GM18907 (cell line): ENCODE measurements at regions not wholly inside any gene's neighbourhood (a gene's known extent, or its start where the extent isn't known, plus 50 kb on each side); places are given as distances from the start of the nearest gene placed in this dataset.
"Not testable (repeated sequence)": the region's sequence is repeated elsewhere in the genome, so short reads cannot be mapped to it uniquely, and the experiment has no call there.

ENCODE experiments used
- ATAC-seq: cut with Tn5 transposase; IDR thresholded peaks from one replicate; pipeline ENCODE4 v1.9.1; 2021; ENCODE audit warnings: mild to moderate bottlenecking, moderate library complexity; ENCODE audit not compliant: unreplicated experiment

GRCh38 chr5:89071101-89071940 lies 188.3 kb upstream of the MEF2C start:
- peak; percentile 85 for ATAC-seq

GRCh38 chr5:89069591-89069990 lies 186.6 kb upstream of the MEF2C start:
- no peak for ATAC-seq

- ATAC-seq = no peak
These were observed 184.4 kb upstream of the MEF2C start for GRCh38 chr5:89067362-89067761.

GRCh38 chr5:89065919-89066318 lies 182.9 kb upstream of the MEF2C start:
- peak; percentile 88 for ATAC-seq

GRCh38 chr5:89064736-89065135 lies 181.8 kb upstream of the MEF2C start:
- ATAC-seq = no peak

GRCh38 chr5:89064054-89064453 lies 181.1 kb upstream of the MEF2C start:
- ATAC-seq = peak; percentile 78

- ATAC-seq = no peak
These were observed 177.8 kb upstream of the MEF2C start for GRCh38 chr5:89060768-89061167.

GRCh38 chr5:89059274-89059673 lies 176.3 kb upstream of the MEF2C start:
- no peak for ATAC-seq

- ATAC-seq = no peak
These were observed 172.7 kb upstream of the MEF2C start for GRCh38 chr5:89055695-89056085.

- ATAC-seq = no peak
These were observed 172.2 kb upstream of the MEF2C start for GRCh38 chr5:89055015-89055694.

- no peak for ATAC-seq
These were observed 170.6 kb upstream of the MEF2C start for GRCh38 chr5:89053547-89053946.

GRCh38 chr5:89050062-89050461 lies 167.1 kb upstream of the MEF2C start:
- not testable (repeated sequence) for ATAC-seq

GRCh38 chr5:89047571-89047970 lies 164.6 kb upstream of the MEF2C start:
- ATAC-seq = no peak

GRCh38 chr5:89045216-89045615 lies 162.2 kb upstream of the MEF2C start:
- no peak for ATAC-seq

GRCh38 chr5:89044674-89045200 lies 161.8 kb upstream of the MEF2C start:
- ATAC-seq = no peak

GRCh38 chr5:89043676-89044075 lies 160.7 kb upstream of the MEF2C start:
- ATAC-seq = peak; percentile 93

GRCh38 chr5:89042746-89043145 lies 159.8 kb upstream of the MEF2C start:
- ATAC-seq = no peak

- ATAC-seq = no peak
These were observed 159.0 kb upstream of the MEF2C start for GRCh38 chr5:89041976-89042375.

GRCh38 chr5:89041249-89041779 lies 158.3 kb upstream of the MEF2C start:
- no peak for ATAC-seq

- no peak for ATAC-seq
These were observed 153.9 kb upstream of the MEF2C start for GRCh38 chr5:89036704-89037489.

GRCh38 chr5:89036166-89036565 lies 153.2 kb upstream of the MEF2C start:
- no peak for ATAC-seq
